ENCODE measurements at regions not wholly inside any gene's neighbourhood (a gene's known extent, or its start where the extent isn't known, plus 50 kb on each side); places are given as distances from the start of the nearest gene placed in this dataset.

- H3K27me3 ChIP-seq (ENCODE audit: control insufficient read depth, insufficient read depth, low read length): no peaks in the 10 kb centered on the region
- no peak for DNase-seq (ENCODE audit: low read depth)
- ChIA-PET CTCF (interaction anchor here (0.8 kb wide), 1 partner anchor 13 kb away, joined by 3 read pairs; no protein-coding TSS in a partner anchor), POLR2A (interaction anchor here (0.6 to 0.7 kb wide), 2 partner anchors 17 to 34 kb away, joined by 3 read pairs; no protein-coding TSS in a partner anchor)
- TF ChIP-seq CTCF (IDR thresholded peaks at IDR 0.05; ENCODE audit: insufficient read depth, low read depth, low read length): no peak
- H3K4me3 ChIP-seq (ENCODE audit: low read depth, low read length): no peak overlapping the region
- H3K36me3 ChIP-seq (ENCODE audit: control insufficient read depth, insufficient read depth, low read length): no peaks in the 10 kb centered on the region
Measured at GRCh38 chr11:11141065-11141464, 212.0 kb downstream of the CSNK2A3 start.

GRCh38 chr11:11140510-11140909, 212.5 kb downstream of the CSNK2A3 start:
- no peak for TF ChIP-seq CTCF (IDR thresholded peaks at IDR 0.05; ENCODE audit: insufficient read depth, low read depth, low read length)
- Histone ChIP-seq H3K27me3 (ENCODE audit: control insufficient read depth, insufficient read depth, low read length) (no peaks in the 10 kb centered on the region), H3K4me3 (ENCODE audit: low read depth, low read length) (no peak overlapping the region), H3K36me3 (ENCODE audit: control insufficient read depth, insufficient read depth, low read length) (no peaks in the 10 kb centered on the region)
- POLR2A ChIA-PET: interaction anchor here (0.6 to 0.7 kb wide), 2 partner anchors 17 to 34 kb away, joined by 3 read pairs; no protein-coding TSS in a partner anchor
- CTCF ChIA-PET: interaction anchor here (0.8 kb wide), 1 partner anchor 12 kb away, joined by 3 read pairs; no protein-coding TSS in a partner anchor
- DNase-seq (ENCODE audit: low read depth): no peak

GRCh38 chr11:11137339-11137738, 215.7 kb downstream of the CSNK2A3 start:
- no peak for DNase-seq (ENCODE audit: low read depth)
- H3K4me3 ChIP-seq (ENCODE audit: low read depth, low read length): no peak overlapping the region
- no peaks in the 10 kb centered on the region for H3K36me3 ChIP-seq (ENCODE audit: control insufficient read depth, insufficient read depth, low read length)
- ChIA-PET POLR2A (no interaction called here), CTCF (no interaction called here)
- no peak for TF ChIP-seq CTCF (IDR thresholded peaks at IDR 0.05; ENCODE audit: insufficient read depth, low read depth, low read length)
- H3K27me3 ChIP-seq (ENCODE audit: control insufficient read depth, insufficient read depth, low read length): no peaks in the 10 kb centered on the region; the same call in 1 of the 2 replicates

GRCh38 chr11:11135820-11136476, 217.1 kb downstream of the CSNK2A3 start:
- H3K27me3 ChIP-seq (ENCODE audit: control insufficient read depth, insufficient read depth, low read length): no peaks in the 10 kb centered on the region; the same call in 1 of the 2 replicates
- ChIA-PET POLR2A (no interaction called here), CTCF (no interaction called here)
- no peaks in the 10 kb centered on the region for H3K36me3 ChIP-seq (ENCODE audit: control insufficient read depth, insufficient read depth, low read length)
- no peak overlapping the region for H3K4me3 ChIP-seq (ENCODE audit: low read depth, low read length)
- no peak for DNase-seq (ENCODE audit: low read depth)
- TF ChIP-seq CTCF (IDR thresholded peaks at IDR 0.05; ENCODE audit: insufficient read depth, low read depth, low read length): no peak

GRCh38 chr11:11129118-11129517, 223.9 kb downstream of the CSNK2A3 start:
- TF ChIP-seq CTCF (IDR thresholded peaks at IDR 0.05; ENCODE audit: insufficient read depth, low read depth, low read length): no peak
- no peak for DNase-seq (ENCODE audit: low read depth)
- ChIA-PET POLR2A (interaction anchor here (0.7 kb wide), 1 partner anchor 43 kb away, joined by 4 read pairs; no protein-coding TSS in a partner anchor), CTCF (interaction anchor here (1.1 kb wide), 1 partner anchor 12 kb away, joined by 3 read pairs; no protein-coding TSS in a partner anchor)
- Histone ChIP-seq H3K4me3 (ENCODE audit: low read depth, low read length) (no peak overlapping the region), H3K27me3 (ENCODE audit: control insufficient read depth, insufficient read depth, low read length) (no peaks in the 10 kb centered on the region), H3K36me3 (ENCODE audit: control insufficient read depth, insufficient read depth, low read length) (no peaks in the 10 kb centered on the region)

Data from BJ (cell line).